RWPE1 (cell line): ENCODE measurements at regions not wholly inside any gene's neighbourhood (a gene's known extent, or its start where the extent isn't known, plus 50 kb on each side); places are given as distances from the start of the nearest gene placed in this dataset.

Experiments
- CTCF ChIA-PET: fragments of 350-600 bp; sonication (Branson Sonifier 250); formaldehyde crosslinking; extraction: SDS; loops from one replicate; lab custom pipeline; 2021; lab: Yijun Ruan, JAX
- POLR2A ChIA-PET: fragments of 400-600 bp; formaldehyde crosslinking; extraction: SDS; loops from one replicate; lab custom pipeline; 2020; ENCODE audit warnings: antibody characterized with exemption; ENCODE audit not compliant: low non-redundant PET; lab: Yijun Ruan, JAX
- DNase-seq: peaks from one replicate; pipeline ENCODE4 v3.0.0; 2012; ENCODE audit warnings: low spot score
- H3K27ac ChIP-seq: fragments of 450-650 bp; 2 replicates; pipeline ENCODE4 v1.5.1; 2017
- TF ChIP-seq, protein P1 (sequence below): fragments of 450-650 bp; conservative IDR thresholded peaks from 2 replicates; pipeline ENCODE4 v1.5.1; 2017; ENCODE audit warnings: low read depth, mild to moderate bottlenecking

DNA sequence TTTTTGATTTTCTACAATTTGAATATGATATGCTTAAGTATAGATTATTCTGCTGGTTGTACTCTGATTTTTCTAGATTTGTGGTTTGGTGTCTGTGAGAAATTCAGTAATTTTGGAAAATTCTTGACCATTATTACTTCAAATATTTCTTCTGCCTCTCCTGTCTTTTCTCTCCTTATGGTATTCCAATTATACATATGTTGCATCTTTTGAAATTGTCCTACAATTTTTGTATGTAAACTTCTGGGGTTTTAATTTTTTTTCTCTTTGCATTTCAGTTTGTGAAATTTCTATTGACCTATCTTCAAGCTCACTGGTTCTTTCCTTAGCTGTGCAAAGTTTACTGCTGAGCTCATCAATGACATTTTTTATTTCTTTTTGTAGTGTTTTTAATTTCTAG lies 534.4 kb upstream of the SLC35B3 start:
- ChIA-PET POLR2A (no interaction called here), CTCF (no interaction called here)
- TF ChIP-seq, protein P1, sequence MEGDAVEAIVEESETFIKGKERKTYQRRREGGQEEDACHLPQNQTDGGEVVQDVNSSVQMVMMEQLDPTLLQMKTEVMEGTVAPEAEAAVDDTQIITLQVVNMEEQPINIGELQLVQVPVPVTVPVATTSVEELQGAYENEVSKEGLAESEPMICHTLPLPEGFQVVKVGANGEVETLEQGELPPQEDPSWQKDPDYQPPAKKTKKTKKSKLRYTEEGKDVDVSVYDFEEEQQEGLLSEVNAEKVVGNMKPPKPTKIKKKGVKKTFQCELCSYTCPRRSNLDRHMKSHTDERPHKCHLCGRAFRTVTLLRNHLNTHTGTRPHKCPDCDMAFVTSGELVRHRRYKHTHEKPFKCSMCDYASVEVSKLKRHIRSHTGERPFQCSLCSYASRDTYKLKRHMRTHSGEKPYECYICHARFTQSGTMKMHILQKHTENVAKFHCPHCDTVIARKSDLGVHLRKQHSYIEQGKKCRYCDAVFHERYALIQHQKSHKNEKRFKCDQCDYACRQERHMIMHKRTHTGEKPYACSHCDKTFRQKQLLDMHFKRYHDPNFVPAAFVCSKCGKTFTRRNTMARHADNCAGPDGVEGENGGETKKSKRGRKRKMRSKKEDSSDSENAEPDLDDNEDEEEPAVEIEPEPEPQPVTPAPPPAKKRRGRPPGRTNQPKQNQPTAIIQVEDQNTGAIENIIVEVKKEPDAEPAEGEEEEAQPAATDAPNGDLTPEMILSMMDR: no peak
- DNase-seq: no peak
- H3K27ac ChIP-seq: no peak overlapping the region

DNA sequence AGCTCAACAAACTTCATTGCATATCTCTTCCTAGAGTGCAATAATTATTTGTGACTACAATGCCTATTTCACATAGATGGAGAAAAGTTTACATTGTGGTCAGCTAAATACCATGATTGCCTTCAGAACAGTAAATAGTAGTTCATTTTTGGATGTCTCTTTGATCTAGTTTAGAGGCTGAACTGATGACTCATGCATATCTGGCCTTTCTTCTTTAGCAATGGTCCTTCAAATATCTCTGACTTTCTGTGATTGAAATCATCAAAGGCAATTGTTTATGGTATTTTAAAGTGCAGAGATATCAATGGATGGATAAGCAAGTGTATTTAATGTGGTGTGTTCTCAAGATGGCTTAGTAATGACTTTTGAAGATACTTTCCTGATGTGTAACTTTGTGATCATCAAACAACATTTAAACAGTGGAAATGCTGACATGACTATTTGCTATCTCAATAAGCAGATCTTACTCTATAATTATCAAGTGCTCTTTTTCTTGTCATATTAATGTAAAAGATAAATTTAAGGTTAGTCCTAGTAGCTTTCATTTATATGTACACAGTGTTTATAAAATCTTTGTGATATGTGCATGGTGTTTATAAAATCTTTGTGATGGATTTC lies 523.7 kb upstream of the SLC35B3 start:
- ChIA-PET POLR2A (no interaction called here), CTCF (no interaction called here)
- DNase-seq: no peak
- no peak overlapping the region for H3K27ac ChIP-seq
- TF ChIP-seq, protein P1: no peak

DNA sequence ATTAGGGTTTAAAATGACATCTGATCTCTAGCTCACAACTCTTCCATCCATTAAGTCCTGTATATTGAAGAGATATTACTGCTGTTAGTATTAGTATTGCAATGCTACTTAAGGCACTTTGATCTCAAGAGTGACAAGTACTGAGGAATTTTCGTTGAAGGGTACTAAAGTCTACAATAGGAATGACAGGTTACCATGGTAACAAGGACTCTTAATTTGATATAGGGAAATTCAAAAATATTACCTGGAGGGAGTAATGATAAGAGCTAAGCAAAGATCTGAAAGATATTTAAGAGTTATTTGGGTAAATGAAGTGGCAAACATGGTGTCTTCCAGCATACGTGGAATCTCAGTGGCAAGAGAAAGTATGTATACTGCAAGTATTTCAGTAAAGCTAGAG lies 518.0 kb upstream of the SLC35B3 start:
- TF ChIP-seq, protein P1: no peak
- no peak overlapping the region for H3K27ac ChIP-seq
- CTCF ChIA-PET: no interaction called here
- DNase-seq: no peak
- POLR2A ChIA-PET: no interaction called here

DNA sequence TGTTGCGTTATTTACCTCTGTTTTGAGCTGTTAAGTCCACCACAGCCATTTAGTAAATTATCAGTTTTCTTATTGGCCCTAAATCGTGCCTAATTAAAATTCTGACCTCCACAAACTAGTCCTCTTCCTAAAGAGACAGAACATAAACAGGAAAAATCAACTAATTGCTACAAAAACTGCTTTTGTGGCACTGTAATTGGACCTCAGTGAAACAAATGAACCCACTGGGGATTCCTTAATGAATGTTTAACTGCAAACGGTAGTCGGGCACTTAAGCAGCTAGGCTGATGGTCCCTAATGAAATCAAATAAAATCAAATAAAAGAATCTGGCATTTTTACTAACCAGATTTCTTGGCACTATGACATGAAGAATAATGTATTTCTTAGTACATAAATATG lies 513.4 kb upstream of the SLC35B3 start:
- TF ChIP-seq, protein P1: no peak
- CTCF ChIA-PET: no interaction called here
- no peak overlapping the region for H3K27ac ChIP-seq
- POLR2A ChIA-PET: no interaction called here
- no peak for DNase-seq

DNA sequence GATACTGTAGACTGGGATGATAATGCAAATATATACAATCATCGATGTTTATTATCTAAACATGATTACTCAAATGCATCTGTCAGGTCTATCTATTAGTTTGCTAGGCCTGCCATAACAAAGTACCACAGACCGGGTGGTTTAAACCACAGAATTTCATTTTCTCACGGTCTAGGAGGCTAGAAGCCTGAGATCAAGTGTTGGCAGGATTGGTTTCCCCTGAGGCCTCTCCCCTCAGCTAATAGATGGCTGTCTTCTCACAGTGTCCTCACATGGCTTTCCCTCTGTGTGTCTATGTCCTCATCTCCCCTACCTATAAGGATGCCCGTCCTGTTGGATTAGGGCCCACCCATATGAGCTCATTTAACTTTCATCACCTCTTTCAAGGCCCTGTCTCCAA lies 512.6 kb upstream of the SLC35B3 start:
- POLR2A ChIA-PET: no interaction called here
- no peak for DNase-seq
- CTCF ChIA-PET: interaction anchor here (1.2 kb wide), 1 partner anchor 35 kb away, joined by 3 read pairs; no protein-coding TSS in a partner anchor
- H3K27ac ChIP-seq: no peak overlapping the region
- TF ChIP-seq, protein P1: no peak

DNA sequence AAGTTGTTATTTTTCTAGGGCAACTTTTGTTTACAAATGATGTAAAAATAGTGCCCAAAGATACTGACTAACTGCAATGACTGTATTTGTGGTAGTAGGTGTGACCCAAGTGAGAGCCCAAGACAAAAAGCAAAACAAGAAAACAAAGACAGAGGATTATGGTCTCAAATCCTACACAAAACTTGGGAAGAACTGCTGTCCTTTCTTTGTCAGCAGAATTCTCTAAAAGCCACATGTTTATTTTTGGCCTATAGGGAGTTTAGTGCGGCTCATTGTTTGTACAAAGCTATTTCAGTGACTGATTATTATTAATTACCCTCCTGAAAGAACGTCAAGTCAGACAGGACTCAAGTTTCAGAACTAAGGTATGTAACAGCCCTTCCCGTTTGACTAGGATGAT lies 509.2 kb upstream of the SLC35B3 start:
- CTCF ChIA-PET: no interaction called here
- POLR2A ChIA-PET: no interaction called here
- no peak for DNase-seq

More for the DNA sequence above, 509.2 kb upstream of the SLC35B3 start:
- TF ChIP-seq, protein P1: no peak
- H3K27ac ChIP-seq: no peak overlapping the region
